ENCODE measurements at regions not wholly inside any gene's neighbourhood (a gene's known extent, or its start where the extent isn't known, plus 50 kb on each side); places are given as distances from the start of the nearest gene placed in this dataset.

DNA sequence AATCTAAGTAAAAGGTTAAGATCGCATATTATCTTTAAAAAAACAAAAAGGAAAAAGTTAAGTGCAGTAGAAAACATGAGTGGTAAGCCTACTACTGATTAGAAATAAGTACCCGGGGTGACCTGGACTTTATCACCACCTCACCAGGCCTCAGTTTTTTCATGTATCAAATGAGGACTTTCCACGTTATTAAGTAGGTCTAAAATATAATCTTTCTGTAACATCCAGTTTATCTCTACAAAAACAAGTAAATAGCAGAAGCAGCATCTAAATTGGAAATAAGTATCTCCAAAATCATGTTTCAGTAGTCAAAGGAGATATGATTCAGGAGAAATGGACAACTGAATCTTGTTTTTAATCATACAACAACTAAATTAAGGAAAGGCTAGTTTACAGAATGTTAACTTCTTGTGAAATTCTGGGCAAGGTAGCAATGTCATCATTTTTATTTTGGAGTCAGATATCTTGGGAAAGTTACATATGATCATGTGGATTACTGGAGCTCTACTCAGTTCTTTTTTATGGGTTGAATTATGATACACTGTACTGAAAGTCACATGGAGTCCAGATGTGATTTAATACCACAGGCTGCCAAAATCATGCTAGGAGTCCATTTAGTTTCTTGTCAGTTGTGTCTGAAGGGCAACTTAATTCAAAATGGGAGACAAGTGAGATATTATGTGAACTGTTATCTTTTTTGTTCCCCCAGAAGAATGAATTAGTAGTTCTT, 114.7 kb upstream of the PRL start:
- TF ChIP-seq, protein P1, sequence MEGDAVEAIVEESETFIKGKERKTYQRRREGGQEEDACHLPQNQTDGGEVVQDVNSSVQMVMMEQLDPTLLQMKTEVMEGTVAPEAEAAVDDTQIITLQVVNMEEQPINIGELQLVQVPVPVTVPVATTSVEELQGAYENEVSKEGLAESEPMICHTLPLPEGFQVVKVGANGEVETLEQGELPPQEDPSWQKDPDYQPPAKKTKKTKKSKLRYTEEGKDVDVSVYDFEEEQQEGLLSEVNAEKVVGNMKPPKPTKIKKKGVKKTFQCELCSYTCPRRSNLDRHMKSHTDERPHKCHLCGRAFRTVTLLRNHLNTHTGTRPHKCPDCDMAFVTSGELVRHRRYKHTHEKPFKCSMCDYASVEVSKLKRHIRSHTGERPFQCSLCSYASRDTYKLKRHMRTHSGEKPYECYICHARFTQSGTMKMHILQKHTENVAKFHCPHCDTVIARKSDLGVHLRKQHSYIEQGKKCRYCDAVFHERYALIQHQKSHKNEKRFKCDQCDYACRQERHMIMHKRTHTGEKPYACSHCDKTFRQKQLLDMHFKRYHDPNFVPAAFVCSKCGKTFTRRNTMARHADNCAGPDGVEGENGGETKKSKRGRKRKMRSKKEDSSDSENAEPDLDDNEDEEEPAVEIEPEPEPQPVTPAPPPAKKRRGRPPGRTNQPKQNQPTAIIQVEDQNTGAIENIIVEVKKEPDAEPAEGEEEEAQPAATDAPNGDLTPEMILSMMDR (conservative IDR thresholded peaks at IDR 0.05; ENCODE audit: low read depth, low read length): no peak
- TF ChIP-seq EZH2phosphoT487 (IDR thresholded peaks at IDR 0.05; ENCODE audit: borderline replicate concordance, low read length): no peak
- no peak for TF ChIP-seq EZH2 (IDR thresholded peaks at IDR 0.05; ENCODE audit: low read length, unreplicated experiment)

All from PC-3 (cell line).